NCI-H510A (cell line): ENCODE measurements at regions not wholly inside any gene's neighbourhood (a gene's known extent, or its start where the extent isn't known, plus 50 kb on each side); places are given as distances from the start of the nearest gene placed in this dataset.
A peak's percentile ranks its signal among the peaks of the same experiment; 100 is the strongest.

Experiments used
- DNase-seq: peaks from one replicate; lab custom pipeline; 2025; lab: John Stamatoyannopoulos, UW

- DNase-seq: no peak
Observed at GRCh38 chr3:148221303-148221702, 476.4 kb upstream of the AGTR1 start.

DNA sequence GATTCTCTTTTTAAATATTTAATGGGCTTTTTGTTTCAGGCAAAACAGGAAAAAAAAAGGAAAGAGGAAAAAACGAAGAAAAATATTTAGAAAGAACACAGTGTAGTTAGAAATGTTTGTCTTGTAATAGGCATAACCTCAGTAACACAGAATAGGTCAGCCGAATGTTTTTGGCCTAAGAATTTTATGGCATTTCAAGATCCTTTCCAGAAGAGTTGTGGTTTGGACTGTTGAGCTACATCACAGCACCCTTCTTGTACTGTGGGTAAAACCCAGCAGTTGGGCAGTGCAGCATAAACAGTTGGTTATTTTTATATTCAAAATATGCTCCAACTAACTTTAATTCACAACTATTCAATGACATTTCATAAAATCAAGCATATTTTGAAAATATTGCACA is 474.4 kb upstream of the AGTR1 start:
- DNase-seq: no peak

- no peak for DNase-seq
Observed at GRCh38 chr3:148226246-148226645, 471.5 kb upstream of the AGTR1 start.

- DNase-seq: no peak
Observed at GRCh38 chr3:148227534-148227933, 470.2 kb upstream of the AGTR1 start.

GRCh38 chr3:148229107-148229506 is 468.6 kb upstream of the AGTR1 start:
- DNase-seq: no peak

GRCh38 chr3:148230473-148230872 is 467.2 kb upstream of the AGTR1 start:
- DNase-seq: no peak

GRCh38 chr3:148232389-148232788 is 465.3 kb upstream of the AGTR1 start:
- DNase-seq: no peak

GRCh38 chr3:148233403-148233802 is 464.3 kb upstream of the AGTR1 start:
- no peak for DNase-seq

DNA sequence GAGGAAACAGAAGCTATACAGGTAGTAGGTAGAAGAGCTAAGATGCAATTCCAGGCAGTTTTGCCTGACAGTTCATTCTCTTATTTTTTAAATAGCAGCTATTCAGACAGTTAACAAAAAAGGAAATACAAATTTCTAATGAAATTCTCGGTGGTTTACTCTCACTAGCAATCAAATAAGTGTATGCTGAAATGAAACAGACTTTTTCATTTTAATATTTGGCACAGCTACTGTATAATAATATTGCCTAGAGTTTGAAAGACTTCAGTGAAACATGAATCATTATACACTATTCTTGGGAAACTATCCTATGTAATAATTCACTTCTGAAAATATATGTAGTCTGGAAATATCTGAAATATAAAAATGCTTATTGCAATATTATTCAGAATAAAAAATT is 463.2 kb upstream of the AGTR1 start:
- DNase-seq: no peak

DNA sequence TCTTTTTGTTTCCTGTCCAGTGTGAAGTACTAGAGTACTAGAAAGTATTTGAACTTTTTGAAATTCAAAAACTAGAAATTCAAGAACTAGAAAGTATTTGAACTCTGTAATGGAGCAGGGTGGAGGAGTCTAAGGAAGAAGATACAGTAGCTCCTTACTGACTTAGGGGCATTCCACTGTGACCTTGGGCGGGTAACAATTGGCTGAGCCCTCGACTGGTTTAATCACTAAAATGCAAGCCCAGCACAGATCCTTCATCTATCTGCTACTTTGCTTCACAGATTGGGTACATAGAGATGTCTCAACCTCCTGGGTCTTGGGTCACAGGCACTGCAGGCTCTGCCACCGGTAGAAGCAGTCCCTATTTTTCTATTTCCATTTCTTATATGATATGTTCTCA is 462.1 kb upstream of the AGTR1 start:
- no peak for DNase-seq

DNA sequence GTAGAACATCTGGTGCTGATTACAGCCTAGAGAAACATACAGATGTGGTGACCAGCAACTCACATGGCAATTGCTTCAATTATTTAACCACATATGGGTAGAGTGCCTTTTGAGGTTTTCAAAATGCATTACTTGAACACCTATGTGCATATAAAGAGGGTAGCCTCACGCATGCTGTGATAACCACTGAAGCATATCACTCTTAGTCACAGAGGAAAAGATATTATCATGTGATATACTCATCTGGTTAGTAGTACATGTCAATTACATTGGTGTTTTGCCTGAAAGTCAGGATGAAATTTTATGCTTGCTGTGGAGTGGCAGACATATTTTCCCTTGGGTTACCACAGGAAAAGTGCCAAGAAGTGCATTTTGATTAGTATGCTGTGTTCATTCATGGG is 459.3 kb upstream of the AGTR1 start:
- no peak for DNase-seq

DNA sequence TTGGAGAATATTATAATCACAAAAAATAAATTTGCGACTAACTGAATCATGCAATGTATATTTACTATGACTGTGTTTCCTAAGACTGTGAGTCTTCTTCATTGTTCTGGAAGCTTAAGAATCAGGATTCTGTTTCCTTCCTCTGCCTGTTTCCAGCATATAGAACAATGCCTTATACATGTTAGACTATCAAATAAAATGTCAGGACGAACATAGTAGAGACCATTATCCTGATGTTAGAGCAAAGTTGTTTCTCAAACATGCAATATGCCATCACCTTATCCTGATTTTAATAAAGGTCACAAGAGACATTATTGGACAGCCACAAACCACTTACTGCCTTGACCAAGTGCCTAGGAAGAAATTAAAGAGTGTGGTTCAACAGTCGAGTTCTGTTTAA is 457.4 kb upstream of the AGTR1 start:
- no peak for DNase-seq

- no peak for DNase-seq
Observed at GRCh38 chr3:148243609-148244008, 454.1 kb upstream of the AGTR1 start.

GRCh38 chr3:148246291-148246923 is 451.3 kb upstream of the AGTR1 start:
- no peak for DNase-seq

- no peak for DNase-seq
Observed at GRCh38 chr3:148253713-148254112, 444.0 kb upstream of the AGTR1 start.

DNA sequence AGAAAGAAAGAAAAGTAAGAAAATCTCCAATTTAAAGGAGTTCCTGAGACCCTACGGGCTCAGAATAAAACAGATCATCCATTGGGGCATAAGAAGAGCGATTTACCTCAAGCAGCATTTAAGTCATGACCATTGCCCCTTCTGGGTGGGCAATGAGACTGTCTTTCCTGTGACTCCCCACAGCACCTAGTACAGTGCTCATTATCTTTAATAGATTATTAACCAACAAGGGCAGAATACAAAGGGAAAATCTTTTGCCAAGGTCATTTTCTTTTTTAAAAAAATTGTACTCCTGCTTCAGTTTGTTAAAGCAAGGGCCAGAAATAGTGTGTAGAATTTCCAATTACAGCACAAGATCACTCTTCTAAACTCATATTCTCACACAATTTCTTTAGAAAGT is 443.3 kb upstream of the AGTR1 start:
- DNase-seq: no peak

GRCh38 chr3:148255981-148256969 is 441.4 kb upstream of the AGTR1 start:
- DNase-seq: no peak

- DNase-seq: no peak
Observed at GRCh38 chr3:148262980-148263379, 434.7 kb upstream of the AGTR1 start.

DNA sequence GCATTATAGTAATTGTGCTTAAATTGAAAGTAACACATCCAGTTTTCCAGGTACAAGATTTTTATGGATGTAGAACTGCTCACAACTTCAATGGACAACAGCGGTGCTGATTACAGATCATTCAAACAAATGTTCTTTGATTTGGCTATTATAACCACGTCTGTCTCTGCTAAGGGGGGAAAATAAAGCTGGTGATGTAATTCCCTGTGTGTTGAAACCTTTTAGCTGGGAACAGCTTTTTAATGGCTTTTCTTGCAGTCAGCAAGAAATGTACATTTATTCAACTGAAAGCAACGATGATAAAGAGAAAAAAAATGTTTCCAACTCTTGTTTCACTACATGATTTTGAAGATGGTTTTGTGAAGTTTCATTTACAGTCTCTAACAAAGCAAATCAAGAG is 431.9 kb upstream of the AGTR1 start:
- no peak for DNase-seq

GRCh38 chr3:148266341-148266740 is 431.4 kb upstream of the AGTR1 start:
- no peak for DNase-seq

DNA sequence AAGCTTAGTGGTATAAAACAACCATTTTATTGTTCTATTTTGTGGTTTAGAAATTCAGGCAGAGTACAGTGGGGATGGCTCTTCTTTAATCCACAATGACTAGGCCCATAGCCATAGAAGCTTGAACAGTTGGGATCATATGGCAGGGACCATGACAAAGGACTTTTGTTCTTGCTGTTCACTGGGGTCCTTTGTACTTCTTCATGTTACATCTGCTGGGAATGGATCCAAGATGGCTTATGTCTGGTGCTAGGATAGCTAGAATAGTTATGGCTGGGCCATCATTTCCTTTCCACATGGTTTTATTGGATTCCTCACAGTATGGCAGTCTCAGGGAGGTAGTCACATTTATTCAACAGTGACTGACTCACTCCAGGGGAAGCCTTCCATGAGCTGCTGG is 427.9 kb upstream of the AGTR1 start:
- no peak for DNase-seq

DNA sequence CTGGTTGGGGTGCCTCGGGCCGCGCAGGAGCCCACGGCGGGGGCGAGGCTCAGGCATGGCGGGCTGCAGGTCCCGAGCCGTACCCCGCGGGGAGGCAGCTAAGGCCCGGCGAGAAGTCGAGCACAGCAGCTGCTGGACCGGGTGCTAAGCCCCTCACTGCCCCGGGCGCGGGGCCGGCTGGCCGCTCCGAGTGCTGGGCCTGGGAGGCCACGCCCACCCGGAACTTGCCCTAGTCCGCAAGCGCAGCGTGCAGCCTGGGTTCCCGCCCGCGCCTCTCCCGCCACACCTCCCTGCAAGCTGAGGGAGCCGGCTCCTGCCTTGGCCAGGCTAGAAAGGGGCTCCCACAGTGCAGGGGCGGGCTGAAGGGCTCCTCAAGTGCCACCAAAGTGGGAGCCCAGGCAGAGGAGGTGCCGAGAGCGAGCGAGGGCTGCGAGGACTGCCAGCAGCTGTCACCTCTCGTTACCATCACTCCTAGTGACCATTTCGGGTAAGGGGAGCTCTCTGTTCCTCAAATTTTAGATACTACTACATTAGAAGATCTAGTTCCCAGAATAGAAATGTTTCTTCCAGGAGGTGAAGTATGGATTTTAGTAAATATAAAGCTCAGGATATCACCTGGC is 417.0 kb upstream of the AGTR1 start:
- DNase-seq: peak; percentile 65

DNA sequence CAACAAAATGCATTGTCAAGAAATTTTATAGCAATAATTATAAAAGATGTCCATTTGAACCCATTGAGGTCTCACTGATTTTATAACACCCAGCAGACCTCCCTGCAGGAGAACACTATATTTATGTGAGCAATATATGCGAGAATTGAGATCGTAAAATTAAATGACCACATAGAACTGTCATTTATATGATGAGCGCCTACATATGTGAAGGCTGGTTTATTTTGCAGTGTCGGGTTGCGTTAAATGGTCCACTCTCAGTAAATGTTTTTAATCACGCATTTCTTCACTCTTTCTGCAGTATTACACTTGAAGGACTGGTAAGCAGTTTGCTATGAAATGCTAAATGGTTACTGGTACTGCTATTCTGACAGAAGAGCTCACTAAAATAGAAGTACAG is 408.5 kb upstream of the AGTR1 start:
- no peak for DNase-seq
